Right lobe of liver (tissue), 6 donors: ENCODE measurements at regions not wholly inside any gene's neighbourhood (a gene's known extent, or its start where the extent isn't known, plus 50 kb on each side); places are given as distances from the start of the nearest gene placed in this dataset.

Experiments
- ATAC-seq, 4 donors: fragments of 200-7000 bp; cut with Tn5 transposase; one replicate each; pipeline ENCODE4 v1.9.1; 2020; ENCODE audit warnings: mild to moderate bottlenecking in 4 of 4, moderate library complexity in 4 of 4
- DNase-seq, 3 donors: peaks; one replicate each; pipeline ENCODE4 v3.0.0-alpha.2; 2020
- H3K27ac ChIP-seq, 3 donors: fragments of 200-600 bp; one replicate each; pipeline ENCODE4 v1.8.0; 2022
- H3K27me3 ChIP-seq, 2 donors: fragments of 200-600 bp; one replicate each; pipeline ENCODE4 v1.8.0; 2022
- H3K36me3 ChIP-seq, 4 donors: fragments of 200-600 bp; sonication (generic) in 1 of 4; one replicate each; pipeline versions ENCODE4 v1.5.1 to v1.8.0; 2017 to 2022; ENCODE audit warnings: control low read depth in 1 of 4
- H3K4me1 ChIP-seq, 4 donors: fragments of 200-600 bp; sonication (generic) in 1 of 4; one replicate each; pipeline versions ENCODE4 v1.5.1 to v1.8.0; 2017 to 2022; ENCODE audit warnings: control low read depth in 1 of 4
- H3K4me3 ChIP-seq, 3 donors: fragments of 200-600 bp; one replicate each; pipeline ENCODE4 v1.8.0; 2022
- H3K9me3 ChIP-seq, 4 donors: fragments of 200-600 bp; sonication (generic) in 1 of 4; one replicate each; pipeline versions ENCODE4 v1.5.1 to v1.8.0; 2017 to 2022; ENCODE audit warnings: control low read depth in 1 of 4
- CTCF ChIP-seq, 4 donors: fragments of 200-600 bp in 3 of 4; fragments of 450-650 bp in 1 of 4; IDR thresholded peaks; one replicate each; pipeline versions ENCODE4 v1.5.1 to v1.8.0; 2016 to 2022; ENCODE audit warnings: antibody characterized with exemption in 4 of 4, mild to moderate bottlenecking in 2 of 4
- POLR2A ChIP-seq: fragments of 450-650 bp; IDR thresholded peaks from one replicate; pipeline ENCODE4 v1.6.1; 2017; ENCODE audit warnings: antibody characterized with exemption, mild to moderate bottlenecking
- WGBS: methylation state at CpG from one replicate; pipeline ENCODE4 v1.1.6; 2018; ENCODE audit warnings: low coverage, low lambda C conversion rate; ENCODE audit not compliant: insufficient coverage; ENCODE audit errors: missing lambda C conversion rate; 5-methylcytosine and 5-hydroxymethylcytosine counted together
- intact Hi-C, 2 donors: fragments of 100-400 bp; cut with DNase I; formaldehyde crosslinking; loops; one replicate each; pipeline versions ENCODE4 v1.11.2 to v1.14.1; 2022
- donor health status: DM: no; HTN: yes; CAD: no.
- donor health status: DM: no; HTN: no; CAD: no.
- donor health status: DM: no; HTN: no; CAD: no.
- donor health status: DM: no; HTN: yes; CAD: no.
- donor health status: DM: no; HTN: yes; CAD: no.

- H3K4me1 ChIP-seq = no peaks in the 10 kb centered on the region
- no peak overlapping the region for H3K4me3 ChIP-seq
- TF ChIP-seq POLR2A (no peak), CTCF (IDR thresholded peaks at IDR 0.05) (no peak)
- no peak for ATAC-seq
- intact Hi-C loops = no loop called here
- H3K27ac ChIP-seq = no peak overlapping the region
- DNase-seq = no peak
- no peaks in the 10 kb centered on the region for H3K9me3 ChIP-seq
- WGBS = 23% methylated on average over 1 of the region's 1 CpG
- H3K36me3 ChIP-seq = no peaks in the 10 kb centered on the region
- no peaks in the 10 kb centered on the region for H3K27me3 ChIP-seq
Measured at GRCh38 chr3:7813365-7813764, 688.3 kb upstream of the LMCD1 start.

DNA sequence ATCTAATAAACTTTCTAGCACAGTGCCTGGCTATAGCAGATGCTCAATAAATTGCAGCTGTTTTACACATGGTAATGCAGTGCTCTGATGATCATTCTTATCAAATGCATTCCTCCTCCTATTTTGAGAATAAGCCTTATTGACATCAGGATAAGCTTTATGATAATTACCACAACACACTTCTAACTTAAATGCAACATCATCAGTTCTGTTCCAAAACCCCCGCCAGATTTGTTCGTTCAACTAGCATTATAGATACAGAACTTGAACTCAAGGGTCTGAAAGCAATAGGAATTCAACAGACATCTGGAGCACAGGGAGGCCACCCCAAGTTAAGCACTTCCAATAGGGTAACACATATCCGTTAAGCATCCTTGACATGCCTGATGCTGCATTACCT lies 684.4 kb upstream of the LMCD1 start:
- WGBS = 84% methylated on average over 3 of the region's 3 CpGs
- TF ChIP-seq CTCF (IDR thresholded peaks at IDR 0.05) (no peak), POLR2A (no peak)
- intact Hi-C loops = no loop called here

GRCh38 chr3:7820969-7821368 lies 680.7 kb upstream of the LMCD1 start:
- WGBS = 93% methylated on average over 2 of the region's 2 CpGs
- Histone ChIP-seq H3K4me1 (no peaks in the 10 kb centered on the region), H3K27me3 (no peaks in the 10 kb centered on the region), H3K36me3 (no peaks in the 10 kb centered on the region), H3K27ac (no peak overlapping the region), H3K9me3 (no peaks in the 10 kb centered on the region), H3K4me3 (no peak overlapping the region)
- TF ChIP-seq CTCF (IDR thresholded peaks at IDR 0.05) = no peak
- no peak for TF ChIP-seq POLR2A
- ATAC-seq (no peak), DNase-seq (no peak)
- intact Hi-C loops = no loop called here

More for the DNA sequence above, 684.4 kb upstream of the LMCD1 start:
- Histone ChIP-seq H3K36me3 (no peaks in the 10 kb centered on the region), H3K9me3 (no peaks in the 10 kb centered on the region), H3K4me1 (no peaks in the 10 kb centered on the region), H3K27me3 (no peaks in the 10 kb centered on the region), H3K27ac (no peak overlapping the region), H3K4me3 (no peak overlapping the region)
- ATAC-seq (no peak), DNase-seq (no peak)

DNA sequence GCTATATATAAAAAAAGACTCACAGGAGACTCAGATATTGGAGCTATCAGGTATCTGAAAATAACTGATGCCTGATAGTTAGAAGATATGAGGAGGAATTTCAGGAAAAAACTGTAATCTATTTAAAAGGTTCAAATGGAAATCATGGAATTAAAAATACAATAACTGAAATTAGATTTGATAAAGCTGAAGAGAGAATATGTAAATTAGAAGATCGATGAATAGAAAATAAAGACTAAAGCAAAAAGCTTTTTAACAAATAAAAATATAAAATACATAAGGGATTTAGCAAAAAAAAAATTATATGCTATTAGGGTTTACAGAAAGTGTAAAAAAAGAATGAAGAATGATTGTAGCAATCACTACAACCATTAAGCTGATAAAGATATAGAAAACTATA lies 679.8 kb upstream of the LMCD1 start:
- Histone ChIP-seq H3K27me3 (no peaks in the 10 kb centered on the region), H3K36me3 (no peaks in the 10 kb centered on the region), H3K4me3 (no peak overlapping the region), H3K9me3 (no peaks in the 10 kb centered on the region), H3K4me1 (no peaks in the 10 kb centered on the region), H3K27ac (no peak overlapping the region)
- DNase-seq (no peak), ATAC-seq (no peak)
- intact Hi-C loops = no loop called here
- TF ChIP-seq POLR2A = no peak
- TF ChIP-seq CTCF (IDR thresholded peaks at IDR 0.05) = no peak
- 42% methylated on average over 1 of the region's 1 CpG for WGBS

- intact Hi-C loops = no loop called here
- ATAC-seq = no peak
Measured at GRCh38 chr3:7841451-7841850, 660.2 kb upstream of the LMCD1 start.

More at GRCh38 chr3:7841451-7841850, 660.2 kb upstream of the LMCD1 start:
- WGBS = 0% methylated on average over 1 of the region's 1 CpG
- Histone ChIP-seq H3K4me1 (no peaks in the 10 kb centered on the region), H3K4me3 (no peak overlapping the region), H3K27me3 (no peaks in the 10 kb centered on the region), H3K36me3 (no peaks in the 10 kb centered on the region), H3K27ac (no peak overlapping the region), H3K9me3 (no peaks in the 10 kb centered on the region)
- DNase-seq = no peak
- TF ChIP-seq POLR2A (no peak), CTCF (IDR thresholded peaks at IDR 0.05) (no peak)
